NCI-H2107 treated with DMSO at 0.1 percent for 48 hours (cell line): ENCODE measurements at regions not wholly inside any gene's neighbourhood (a gene's known extent, or its start where the extent isn't known, plus 50 kb on each side); places are given as distances from the start of the nearest gene placed in this dataset.

ENCODE experiments used
- DNase-seq: peaks from one replicate; lab custom pipeline; 2025; ENCODE audit not compliant: unreplicated experiment; lab: John Stamatoyannopoulos, UW

GRCh38 chr10:94183666-94184264 lies 179.0 kb downstream of the NOC3L start:
- DNase-seq, result no peak

DNA sequence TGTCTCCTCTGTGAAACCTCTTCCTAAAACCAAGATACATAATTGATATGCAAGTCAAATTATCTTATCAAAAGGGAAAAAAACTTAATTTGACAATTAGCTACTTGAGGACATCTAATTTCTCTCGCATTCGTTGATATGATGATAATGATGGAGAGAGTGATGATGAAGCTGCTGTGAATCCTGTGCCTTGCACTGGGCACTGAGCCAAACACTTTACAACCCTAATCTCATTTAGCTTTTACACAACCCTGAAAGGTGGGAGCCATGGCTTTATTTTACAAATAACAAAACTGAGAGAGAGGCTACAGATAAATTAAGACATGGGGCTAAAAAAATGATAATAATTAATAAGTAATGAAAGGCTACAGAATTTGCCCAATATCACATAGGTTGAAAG lies 176.0 kb downstream of the NOC3L start:
- DNase-seq, result no peak

GRCh38 chr10:94192333-94192732 lies 170.4 kb downstream of the NOC3L start:
- DNase-seq, result no peak

- no peak for DNase-seq
Measured at GRCh38 chr10:94192974-94193373, 169.8 kb downstream of the NOC3L start.

DNA sequence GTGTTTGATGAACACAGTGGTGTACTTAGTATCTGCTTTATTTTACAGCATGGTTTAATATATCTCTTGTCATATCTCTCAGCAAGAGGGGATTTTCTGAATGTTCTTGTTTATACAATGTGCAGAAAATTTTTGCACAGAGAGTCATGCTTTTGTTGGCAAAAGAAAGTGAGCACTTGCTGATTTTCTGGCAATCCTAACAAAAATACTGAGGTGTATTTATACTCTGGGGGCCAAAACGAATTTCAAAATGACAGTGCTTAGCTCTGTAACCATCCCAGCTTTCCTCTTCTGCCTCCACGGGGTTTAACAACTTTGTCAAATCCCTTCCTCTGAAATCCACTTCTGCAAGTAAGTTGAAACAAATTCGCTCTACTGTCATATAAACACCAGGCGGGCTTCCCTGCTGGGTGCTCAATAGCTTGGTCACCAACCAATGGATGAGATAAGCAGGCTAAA lies 169.2 kb downstream of the NOC3L start:
- no peak for DNase-seq

GRCh38 chr10:94194256-94194655 lies 168.5 kb downstream of the NOC3L start:
- DNase-seq, result no peak

GRCh38 chr10:94197241-94197640 lies 165.5 kb downstream of the NOC3L start:
- DNase-seq, result no peak

GRCh38 chr10:94198324-94198723 lies 164.4 kb downstream of the NOC3L start:
- DNase-seq, result no peak

- DNase-seq, result no peak
Measured at GRCh38 chr10:94199565-94199964, 163.2 kb downstream of the NOC3L start.

- no peak for DNase-seq
Measured at GRCh38 chr10:94200146-94200837, 162.4 kb downstream of the NOC3L start.

DNA sequence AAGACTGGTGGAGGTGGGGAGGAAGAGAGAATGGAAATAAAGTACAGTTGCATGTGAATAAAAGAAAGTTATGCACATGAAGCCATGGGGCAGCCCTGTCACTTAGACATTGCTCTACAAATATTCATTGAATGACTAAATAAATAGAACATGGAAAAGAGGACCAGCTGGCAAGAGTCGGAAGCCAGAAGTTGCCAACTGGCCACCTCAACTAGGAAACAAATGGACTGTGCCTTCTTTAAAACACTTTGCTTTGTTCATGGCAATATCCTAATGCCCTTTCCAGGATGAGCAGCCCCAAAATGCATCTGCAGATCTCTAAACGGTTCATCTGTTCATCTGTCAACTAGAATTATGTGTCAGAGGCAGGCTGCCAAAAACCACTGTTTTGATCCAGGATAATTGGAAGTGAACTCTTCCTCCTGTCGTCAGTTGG lies 157.3 kb downstream of the NOC3L start:
- DNase-seq, result no peak

GRCh38 chr10:94206176-94206575 lies 156.6 kb downstream of the NOC3L start:
- no peak for DNase-seq

DNA sequence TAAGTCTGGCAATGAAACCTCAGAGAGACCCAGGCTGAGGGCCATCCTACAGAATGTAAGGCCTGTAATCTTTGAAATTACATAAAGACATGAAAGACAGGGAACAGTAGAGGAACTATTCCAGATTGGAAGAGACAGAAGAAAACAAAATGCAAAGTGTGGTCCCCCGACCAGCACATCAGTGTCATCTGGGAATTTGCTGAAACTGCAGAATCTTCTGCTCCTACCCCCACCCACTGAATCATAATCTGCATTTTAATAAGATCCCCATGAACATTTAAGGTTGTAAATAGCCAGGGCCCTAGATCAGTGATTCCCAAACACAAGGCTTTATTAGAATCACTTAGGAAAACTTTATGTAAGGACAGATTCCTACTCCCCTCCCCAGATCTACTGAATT lies 154.4 kb downstream of the NOC3L start:
- DNase-seq, result no peak

DNA sequence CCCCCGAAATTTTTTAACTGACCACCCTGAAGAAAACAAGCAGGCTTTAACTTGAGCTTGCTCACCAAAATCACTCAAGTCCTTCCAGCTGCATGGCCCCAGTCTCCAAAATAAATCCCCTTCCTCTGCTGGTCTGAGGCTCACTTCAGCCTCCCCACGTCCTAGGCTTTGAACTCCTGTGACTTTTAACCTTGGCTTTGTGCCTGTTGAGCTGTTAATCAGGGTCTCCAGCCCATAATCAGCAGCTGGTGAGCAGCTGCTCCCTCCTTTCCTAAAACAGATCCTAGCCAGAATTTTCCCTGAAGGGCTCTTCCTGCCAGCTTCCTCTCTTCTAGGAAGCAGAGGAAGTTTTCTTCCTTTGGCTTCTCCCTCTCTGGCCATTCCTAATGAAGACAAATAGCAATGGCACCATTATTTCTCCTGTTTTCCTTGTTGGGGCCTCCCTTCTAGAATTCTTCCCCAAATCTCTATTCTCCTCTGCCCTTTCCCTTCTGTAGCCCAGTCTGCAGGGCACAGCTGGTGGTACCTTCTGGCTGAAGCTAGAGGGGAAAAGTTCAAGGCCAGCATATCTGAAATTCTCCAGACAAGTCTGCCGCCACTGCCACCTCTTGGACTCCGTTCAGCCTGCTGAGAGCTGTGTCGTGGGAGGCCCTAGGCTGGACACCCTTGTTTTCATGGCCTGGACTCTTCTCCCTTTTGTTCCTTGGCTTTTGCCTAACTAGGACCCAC lies 152.1 kb downstream of the NOC3L start:
- no peak for DNase-seq

- DNase-seq, result no peak
Measured at GRCh38 chr10:94211169-94211510, 151.6 kb downstream of the NOC3L start.

GRCh38 chr10:94213001-94213530 lies 149.7 kb downstream of the NOC3L start:
- DNase-seq, result no peak

DNA sequence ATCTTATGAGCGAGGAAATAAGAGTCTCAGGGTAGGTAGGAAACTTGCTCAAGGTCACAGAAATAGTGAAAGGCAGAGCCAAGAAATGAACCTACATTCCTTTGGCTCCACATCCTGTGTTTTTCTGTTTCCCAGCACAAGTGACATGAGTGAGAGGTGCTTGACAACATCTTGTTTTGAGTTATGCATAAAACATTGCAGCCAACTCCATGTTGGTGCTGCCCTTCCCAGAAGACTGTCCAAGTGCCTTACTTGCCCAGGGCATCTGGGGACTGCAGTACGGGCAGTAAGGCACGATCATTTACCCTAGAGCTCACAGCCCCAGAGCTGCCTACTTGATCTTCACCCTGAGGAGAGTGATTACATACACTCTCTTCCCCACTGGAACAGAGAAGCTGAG lies 148.8 kb downstream of the NOC3L start:
- DNase-seq, result no peak

GRCh38 chr10:94214481-94214893 lies 148.3 kb downstream of the NOC3L start:
- no peak for DNase-seq

DNA sequence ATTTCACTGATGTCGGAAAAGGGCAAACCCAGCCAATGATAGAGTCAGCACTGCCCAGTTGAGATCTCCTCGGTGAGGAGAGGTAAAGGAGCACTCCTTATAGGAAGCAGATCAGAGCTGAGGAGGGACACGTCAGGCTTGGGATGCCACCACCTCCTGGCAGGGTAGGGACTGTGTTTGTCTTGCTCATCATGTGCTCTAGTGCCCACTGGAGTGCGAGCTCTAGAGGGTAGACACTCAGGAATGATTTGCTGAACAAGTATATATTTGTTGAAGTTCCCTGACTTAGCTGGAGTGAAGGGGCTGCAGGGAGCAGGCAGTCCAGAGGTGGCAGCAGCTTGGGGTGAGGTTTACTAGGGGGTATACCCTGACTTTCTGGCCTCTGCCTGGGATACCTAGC lies 146.5 kb downstream of the NOC3L start:
- no peak for DNase-seq

DNA sequence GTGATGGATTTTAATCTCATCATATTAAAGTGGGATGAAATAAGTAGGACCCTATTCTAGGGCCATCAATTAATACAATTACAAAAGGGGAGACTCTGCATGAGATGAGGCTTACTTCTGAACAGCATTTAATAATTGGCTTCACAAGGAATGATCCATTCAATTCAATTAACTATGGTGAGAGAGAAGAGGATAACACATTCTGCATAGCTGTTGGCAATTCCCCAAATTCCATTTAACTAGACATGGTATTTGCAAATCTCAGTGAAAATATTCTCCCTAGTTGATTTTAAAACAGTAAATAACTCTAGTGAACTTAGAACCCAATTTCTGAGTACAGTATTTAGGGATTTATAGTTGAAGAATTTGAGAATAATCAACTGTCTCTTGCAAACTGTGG lies 145.3 kb downstream of the NOC3L start:
- DNase-seq, result no peak

DNA sequence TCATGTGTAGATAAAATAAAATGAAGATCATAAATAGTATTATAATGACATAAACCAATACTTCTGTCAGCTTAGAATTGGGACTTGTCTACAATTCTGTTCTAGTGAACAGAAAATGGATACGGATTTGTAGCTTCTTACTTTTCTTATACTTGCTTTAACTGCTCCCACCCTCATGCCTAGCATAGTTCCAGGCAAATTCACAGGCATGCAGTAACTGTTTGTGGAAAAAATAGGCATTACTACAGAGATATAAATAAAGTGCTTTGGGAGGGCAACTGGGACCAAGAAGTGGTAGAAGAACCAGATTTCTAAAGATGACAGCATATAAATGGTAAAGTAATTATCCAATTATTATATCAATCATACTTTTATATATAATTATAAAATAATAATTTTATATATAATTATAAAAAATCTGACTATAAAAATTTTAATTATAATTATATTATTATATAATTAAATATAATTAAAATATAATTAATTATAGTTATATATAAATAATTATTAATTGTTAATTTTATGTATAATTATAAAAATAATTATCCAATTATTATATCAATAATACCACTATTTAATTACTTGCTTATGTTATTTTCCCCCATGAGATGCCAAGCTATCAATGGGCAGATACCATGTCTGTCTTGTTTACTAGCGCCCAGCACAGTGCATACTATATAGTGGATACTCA lies 144.1 kb downstream of the NOC3L start:
- DNase-seq, result no peak
